GM18951 (cell line): ENCODE measurements at regions not wholly inside any gene's neighbourhood (a gene's known extent, or its start where the extent isn't known, plus 50 kb on each side); places are given as distances from the start of the nearest gene placed in this dataset.
"Not testable (repeated sequence)": the region's sequence is repeated elsewhere in the genome, so short reads cannot be mapped to it uniquely, and the experiment has no call there.

ENCODE experiments used
- POLR2A ChIP-seq: IDR thresholded peaks from 4 replicates; pipeline ENCODE4 v1.6.1; 2011; ENCODE audit warnings: mild to moderate bottlenecking; ENCODE audit not compliant: insufficient read length, insufficient read depth; ENCODE audit errors: extremely low read depth
- in situ Hi-C: fragments of 300-500 bp; cut with MboI; formaldehyde crosslinking; loops from one replicate; pipeline ENCODE4 v1.12.0; 2022; ENCODE audit warnings: low sequenced_read_pairs, mixed read lengths, inconsistent platforms; ENCODE audit not compliant: unreplicated experiment

GRCh38 chr5:42037379-42037932, 112.4 kb downstream of the FBXO4 start:
- no peak for TF ChIP-seq POLR2A
- in situ Hi-C loops: no loop called here

- in situ Hi-C loops: no loop called here
- TF ChIP-seq POLR2A: no peak
Observed at GRCh38 chr5:42043400-42043799, 118.3 kb downstream of the FBXO4 start.

GRCh38 chr5:42057254-42057690, 132.2 kb downstream of the FBXO4 start:
- no peak for TF ChIP-seq POLR2A
- in situ Hi-C loops: no loop called here

GRCh38 chr5:42059291-42059690, 134.2 kb downstream of the FBXO4 start:
- in situ Hi-C loops: no loop called here
- no peak for TF ChIP-seq POLR2A

- in situ Hi-C loops: loop anchor here (10.0 kb wide), 1 partner anchor 355 kb away; no protein-coding TSS in a partner anchor
- no peak for TF ChIP-seq POLR2A
Observed at GRCh38 chr5:42059778-42060464, 134.8 kb downstream of the FBXO4 start.

GRCh38 chr5:42061121-42061520, 136.0 kb downstream of the FBXO4 start:
- no peak for TF ChIP-seq POLR2A
- in situ Hi-C loops: loop anchor here (10.0 kb wide), 1 partner anchor 356 kb away; no protein-coding TSS in a partner anchor

- in situ Hi-C loops: loop anchor here (10.0 kb wide), 1 partner anchor 360 kb away; no protein-coding TSS in a partner anchor
- TF ChIP-seq POLR2A: no peak
Observed at GRCh38 chr5:42064821-42065220, 139.7 kb downstream of the FBXO4 start.

GRCh38 chr5:42066131-42066530, 141.1 kb downstream of the FBXO4 start:
- TF ChIP-seq POLR2A: no peak
- in situ Hi-C loops: loop anchor here (10.0 kb wide), 1 partner anchor 361 kb away; no protein-coding TSS in a partner anchor

- in situ Hi-C loops: no loop called here
- TF ChIP-seq POLR2A: no peak
Observed at GRCh38 chr5:42074353-42074752, 149.3 kb downstream of the FBXO4 start.

- no peak for TF ChIP-seq POLR2A
- in situ Hi-C loops: no loop called here
Observed at GRCh38 chr5:42089705-42090104, 164.6 kb downstream of the FBXO4 start.

GRCh38 chr5:42090162-42090561, 165.1 kb downstream of the FBXO4 start:
- in situ Hi-C loops: no loop called here
- TF ChIP-seq POLR2A: no peak

GRCh38 chr5:42099846-42100245, 174.8 kb downstream of the FBXO4 start:
- in situ Hi-C loops: not testable (repeated sequence)

- in situ Hi-C loops: no loop called here
- TF ChIP-seq POLR2A: no peak
Observed at GRCh38 chr5:42108468-42108867, 183.4 kb downstream of the FBXO4 start.

- TF ChIP-seq POLR2A: no peak
- in situ Hi-C loops: no loop called here
Observed at GRCh38 chr5:42109006-42109572, 184.0 kb downstream of the FBXO4 start.

- in situ Hi-C loops: not testable (repeated sequence)
Observed at GRCh38 chr5:42115721-42116120, 190.6 kb downstream of the FBXO4 start.
